ENCODE measurements at regions not wholly inside any gene's neighbourhood (a gene's known extent, or its start where the extent isn't known, plus 50 kb on each side); places are given as distances from the start of the nearest gene placed in this dataset.
"Not testable (repeated sequence)": the region's sequence is repeated elsewhere in the genome, so short reads cannot be mapped to it uniquely, and the experiment has no call there.

DNA sequence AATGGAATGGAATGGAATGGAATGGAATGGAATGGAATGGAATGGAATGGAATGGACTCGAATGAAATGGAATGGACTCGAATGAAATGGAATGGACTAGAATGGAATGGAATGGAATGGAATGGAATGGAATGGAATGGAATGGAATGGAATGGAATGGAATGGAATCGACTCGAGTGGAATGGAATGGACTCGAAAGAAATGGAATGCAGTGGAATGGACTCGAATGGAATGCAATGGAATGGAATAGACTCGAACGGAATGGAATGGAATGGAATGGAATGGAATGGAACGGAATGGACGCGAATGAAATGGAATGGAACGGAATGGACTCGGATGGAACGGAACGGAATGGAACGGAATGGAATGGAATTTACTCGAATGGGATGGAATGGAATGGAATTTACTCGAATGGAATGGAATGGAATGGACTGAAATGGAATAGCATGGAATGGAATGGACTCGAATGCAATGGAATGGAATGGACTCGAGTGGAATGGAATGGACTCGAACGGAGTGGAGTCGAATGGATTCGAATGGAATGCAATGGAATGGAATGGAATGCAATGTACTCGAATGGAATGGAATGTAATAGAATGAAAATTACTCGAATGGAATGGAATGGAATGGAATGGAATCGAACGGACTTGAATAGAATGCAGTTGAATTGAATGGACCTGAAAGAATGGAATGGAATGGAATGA is 100.1 kb upstream of the FBXO28 start:
- DNase-seq; H3K4me3 Mint-ChIP-seq; H3K4me1 Mint-ChIP-seq; H3K27ac Mint-ChIP-seq; H3K36me3 Mint-ChIP-seq (ENCODE audit: low read depth); intact Hi-C loops (cut with micrococcal nuclease); H3K9me3 Mint-ChIP-seq; H3K27me3 Mint-ChIP-seq: not testable (repeated sequence)

- H3K36me3 Mint-ChIP-seq (ENCODE audit: low read depth), result peaks cover 16% of the 10 kb centered on the region
- H3K27me3 Mint-ChIP-seq; H3K4me1 Mint-ChIP-seq; DNase-seq; H3K4me3 Mint-ChIP-seq; intact Hi-C loops (cut with micrococcal nuclease); H3K9me3 Mint-ChIP-seq; H3K27ac Mint-ChIP-seq: not testable (repeated sequence)
Measured at GRCh38 chr1:224012807-224013434, 101.0 kb upstream of the FBXO28 start.

DNA sequence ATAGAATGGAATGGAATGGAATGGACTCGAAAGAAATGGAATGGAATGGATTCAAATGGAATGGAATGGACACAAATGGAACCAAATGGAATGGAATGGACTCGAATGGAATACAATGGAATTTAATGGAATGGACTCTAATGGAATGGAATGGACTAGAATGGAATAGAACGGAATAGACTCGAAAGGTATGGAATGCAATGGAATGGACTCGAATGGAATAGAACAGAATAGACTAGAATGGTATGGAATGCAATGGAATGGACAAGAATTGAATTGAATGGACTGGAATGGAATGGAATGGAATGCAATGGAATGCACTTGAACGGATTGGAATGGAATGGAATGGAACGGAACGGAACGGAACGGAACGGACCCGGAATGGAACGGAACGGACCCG is 101.7 kb upstream of the FBXO28 start:
- peaks cover 22% of the 10 kb centered on the region for H3K36me3 Mint-ChIP-seq (ENCODE audit: low read depth)
- H3K4me3 Mint-ChIP-seq; H3K4me1 Mint-ChIP-seq; H3K9me3 Mint-ChIP-seq; H3K27ac Mint-ChIP-seq; DNase-seq; H3K27me3 Mint-ChIP-seq; intact Hi-C loops (cut with micrococcal nuclease): not testable (repeated sequence)

DNA sequence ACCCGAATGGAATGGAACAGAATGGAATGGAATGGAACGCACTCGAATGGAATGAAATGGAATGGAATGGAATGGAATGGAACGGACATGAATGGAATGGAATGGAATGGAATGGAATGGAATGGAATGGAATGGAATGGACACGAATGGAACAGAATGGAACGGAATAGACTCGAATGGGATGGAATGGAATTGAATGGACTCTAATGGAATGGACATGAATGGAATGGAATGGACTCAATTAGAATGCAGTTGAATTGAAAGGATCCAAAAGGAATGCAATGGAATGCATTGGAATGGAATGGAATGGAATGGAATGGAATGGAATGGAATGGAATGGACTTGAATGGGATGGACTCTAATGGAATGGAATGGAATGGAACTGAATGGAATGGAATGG is 102.2 kb upstream of the FBXO28 start:
- DNase-seq; H3K4me1 Mint-ChIP-seq; H3K4me3 Mint-ChIP-seq; H3K27ac Mint-ChIP-seq; intact Hi-C loops (cut with micrococcal nuclease); H3K27me3 Mint-ChIP-seq; H3K9me3 Mint-ChIP-seq: not testable (repeated sequence)
- H3K36me3 Mint-ChIP-seq (ENCODE audit: low read depth), result peaks cover 24% of the 10 kb centered on the region

- H3K27me3 Mint-ChIP-seq; H3K27ac Mint-ChIP-seq; intact Hi-C loops (cut with micrococcal nuclease); H3K9me3 Mint-ChIP-seq; DNase-seq; H3K4me1 Mint-ChIP-seq; H3K4me3 Mint-ChIP-seq: not testable (repeated sequence)
- peaks cover 25% of the 10 kb centered on the region for H3K36me3 Mint-ChIP-seq (ENCODE audit: low read depth)
Measured at GRCh38 chr1:224011153-224011552, 102.8 kb upstream of the FBXO28 start.

- H3K27me3 Mint-ChIP-seq; H3K4me3 Mint-ChIP-seq; H3K27ac Mint-ChIP-seq; H3K4me1 Mint-ChIP-seq; DNase-seq; H3K9me3 Mint-ChIP-seq; intact Hi-C loops (cut with micrococcal nuclease): not testable (repeated sequence)
- peaks cover 33% of the 10 kb centered on the region for H3K36me3 Mint-ChIP-seq (ENCODE audit: low read depth)
Measured at GRCh38 chr1:224005973-224006372, 107.9 kb upstream of the FBXO28 start.

DNA sequence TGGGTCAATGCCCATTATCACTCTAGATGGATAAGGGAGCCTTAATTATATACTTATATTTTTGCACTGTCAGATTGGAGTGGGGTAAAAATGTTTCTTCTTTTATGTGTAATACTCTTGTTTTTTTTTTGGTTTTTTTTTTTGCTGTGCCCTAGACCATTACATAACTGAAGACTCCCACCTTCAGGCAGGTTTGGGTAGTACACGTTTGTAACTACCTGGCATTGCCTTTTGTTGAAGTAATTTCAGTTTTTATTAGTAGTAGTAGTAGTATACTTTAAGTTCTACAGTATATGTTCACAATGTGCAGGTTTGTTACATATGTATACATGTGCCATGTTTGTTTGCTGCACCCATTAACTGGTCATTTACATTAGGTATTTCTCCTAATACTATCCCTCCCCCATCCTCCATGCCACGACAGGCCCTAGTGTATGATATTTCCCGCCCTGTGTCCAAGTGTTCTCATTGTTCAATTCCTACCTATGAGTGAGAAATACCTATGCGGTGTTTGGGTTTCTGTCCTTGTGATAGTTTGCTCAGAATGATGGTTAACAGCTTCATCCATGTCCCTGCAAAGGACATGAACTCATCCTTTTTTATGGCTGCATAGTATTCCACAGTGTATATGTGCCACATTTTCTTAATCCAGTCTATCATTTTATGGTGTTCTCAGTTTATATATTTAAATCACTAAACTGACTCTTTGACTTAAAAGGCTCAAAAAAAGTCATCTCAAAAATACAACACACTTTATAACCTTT is 109.2 kb upstream of the FBXO28 start:
- H3K4me1 Mint-ChIP-seq; H3K27me3 Mint-ChIP-seq; intact Hi-C loops (cut with micrococcal nuclease); H3K9me3 Mint-ChIP-seq; H3K4me3 Mint-ChIP-seq: not testable (repeated sequence)
- Mint-ChIP-seq H3K36me3 (ENCODE audit: low read depth) (peaks cover 29% of the 10 kb centered on the region), H3K27ac (peak overlapping the region; percentile 20)
- peak; percentile 85 for DNase-seq

GRCh38 chr1:224003896-224004295 is 110.0 kb upstream of the FBXO28 start:
- H3K36me3 Mint-ChIP-seq (ENCODE audit: low read depth), result peaks cover 27% of the 10 kb centered on the region
- H3K4me1 Mint-ChIP-seq; H3K4me3 Mint-ChIP-seq; DNase-seq; H3K27ac Mint-ChIP-seq; H3K27me3 Mint-ChIP-seq; H3K9me3 Mint-ChIP-seq; intact Hi-C loops (cut with micrococcal nuclease): not testable (repeated sequence)

DNA sequence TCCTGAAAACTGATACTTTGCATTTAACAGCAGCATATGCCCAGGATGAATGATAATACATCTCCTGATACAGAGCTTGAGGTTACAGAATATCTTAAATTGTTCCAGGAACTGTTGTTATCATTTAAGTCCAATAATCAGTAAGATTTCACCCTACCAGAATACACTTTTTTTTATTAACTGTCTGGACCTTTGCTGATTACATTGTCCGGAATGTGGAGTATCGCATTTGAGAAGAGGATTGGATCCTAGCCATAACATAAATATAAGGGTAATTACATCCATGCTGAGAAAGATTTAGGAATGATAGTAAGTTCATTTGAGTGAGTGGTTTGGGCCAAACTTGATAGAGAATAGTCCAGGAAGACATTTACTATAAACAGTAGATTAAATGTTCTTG is 112.2 kb upstream of the FBXO28 start:
- H3K9me3 Mint-ChIP-seq; intact Hi-C loops (cut with micrococcal nuclease): not testable (repeated sequence)

GRCh38 chr1:223999761-224000160 is 114.2 kb upstream of the FBXO28 start:
- H3K4me1 Mint-ChIP-seq, H3K4me3 Mint-ChIP-seq, H3K27ac Mint-ChIP-seq, H3K9me3 Mint-ChIP-seq, DNase-seq, H3K27me3 Mint-ChIP-seq: not testable (repeated sequence)
- intact Hi-C loops (cut with micrococcal nuclease), result loop anchor here (10.0 kb wide), 1 partner anchor 435 kb away; the partner anchor contains the start of gene WDR26
- H3K36me3 Mint-ChIP-seq (ENCODE audit: low read depth), result peaks cover 11% of the 10 kb centered on the region

More for the DNA sequence above, 112.2 kb upstream of the FBXO28 start:
- not testable (repeated sequence) for DNase-seq, H3K27ac Mint-ChIP-seq, H3K4me1 Mint-ChIP-seq, H3K27me3 Mint-ChIP-seq, H3K4me3 Mint-ChIP-seq
- H3K36me3 Mint-ChIP-seq (ENCODE audit: low read depth), result peaks cover 13% of the 10 kb centered on the region

DNA sequence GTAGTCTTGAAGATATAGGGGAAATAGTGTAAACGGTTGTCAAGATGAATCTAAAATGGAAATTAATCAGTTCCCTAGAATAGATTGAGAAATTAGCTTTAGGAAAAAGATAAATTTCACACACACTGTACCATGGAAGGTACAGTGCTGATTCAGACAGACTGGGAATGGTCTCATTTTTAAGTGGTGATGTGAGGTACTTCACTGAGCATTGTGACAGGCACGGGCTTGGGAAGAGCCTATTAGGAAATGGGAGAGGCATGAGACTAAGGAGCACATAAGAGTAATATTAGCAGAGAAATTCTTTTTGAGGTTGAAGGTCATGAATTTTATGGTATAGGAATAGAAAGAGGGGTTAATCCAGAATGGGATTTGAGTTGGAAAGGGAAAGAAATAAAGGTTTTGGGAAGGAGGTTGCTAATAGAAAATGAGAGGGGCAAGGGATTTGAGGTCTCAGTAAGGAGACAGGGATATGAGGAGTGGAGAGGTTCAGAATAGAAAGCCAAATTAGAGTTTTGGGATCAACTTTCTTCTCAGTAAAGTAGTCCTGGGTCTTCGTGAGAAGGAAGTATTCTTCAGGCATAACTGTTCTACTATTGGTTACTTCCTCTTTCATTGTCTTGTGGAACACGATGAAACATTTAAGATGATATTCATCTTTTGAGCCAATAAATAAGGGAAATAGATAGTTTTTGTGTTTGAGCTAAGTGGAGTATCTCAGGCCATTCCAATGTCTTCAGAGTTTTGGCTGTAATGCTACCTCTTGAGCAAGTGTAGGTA is 115.0 kb upstream of the FBXO28 start:
- not testable (repeated sequence) for DNase-seq; H3K4me1 Mint-ChIP-seq; H3K9me3 Mint-ChIP-seq; H3K36me3 Mint-ChIP-seq (ENCODE audit: low read depth); H3K27me3 Mint-ChIP-seq; H3K27ac Mint-ChIP-seq; H3K4me3 Mint-ChIP-seq
- intact Hi-C loops (cut with micrococcal nuclease), result loop anchor here (10.0 kb wide), 1 partner anchor 436 kb away; the partner anchor contains the start of gene WDR26

GRCh38 chr1:223996376-223996775 is 117.5 kb upstream of the FBXO28 start:
- intact Hi-C loops (cut with micrococcal nuclease), result loop anchor here (10.0 kb wide), 1 partner anchor 438 kb away; the partner anchor contains the start of gene WDR26
- H3K27ac Mint-ChIP-seq; H3K4me3 Mint-ChIP-seq; H3K4me1 Mint-ChIP-seq; H3K27me3 Mint-ChIP-seq; DNase-seq; H3K36me3 Mint-ChIP-seq (ENCODE audit: low read depth); H3K9me3 Mint-ChIP-seq: not testable (repeated sequence)

GRCh38 chr1:223992456-223993246 is 121.3 kb upstream of the FBXO28 start:
- not testable (repeated sequence) for H3K4me1 Mint-ChIP-seq; H3K36me3 Mint-ChIP-seq (ENCODE audit: low read depth); H3K9me3 Mint-ChIP-seq; H3K27me3 Mint-ChIP-seq
- peak; percentile 100 for DNase-seq
- H3K27ac Mint-ChIP-seq, result peak overlapping the region; percentile 97
- intact Hi-C loops (cut with micrococcal nuclease), result loop anchor here (2.0 to 10.0 kb wide), 6 partner anchors 146 to 442 kb away; partner anchors contain the start of genes CNIH4, NVL and WDR26
- H3K4me3 Mint-ChIP-seq, result peak overlapping the region; percentile 94
